ENCODE measurements at regions not wholly inside any gene's neighbourhood (a gene's known extent, or its start where the extent isn't known, plus 50 kb on each side); places are given as distances from the start of the nearest gene placed in this dataset.

GRCh38 chrX:104325213-104325585 lies 70.5 kb upstream of the ESX1 start:
- Histone ChIP-seq H3K4me3 (ENCODE audit: low read length) (no peak overlapping the region), H3K9ac (ENCODE audit: extremely low read depth, low read length, poor library complexity, severe bottlenecking) (no peak overlapping the region), H3K36me3 (ENCODE audit: control insufficient read depth, insufficient read depth, low read length) (no peaks in the 10 kb centered on the region), H3K9me3 (ENCODE audit: control insufficient read depth, low read length) (no peaks in the 10 kb centered on the region), H3K27me3 (ENCODE audit: control insufficient read depth, insufficient read depth, low read length, poor library complexity, severe bottlenecking) (no peaks in the 10 kb centered on the region), H3K27ac (ENCODE audit: low read depth, low read length) (no peak overlapping the region), H3K4me1 (ENCODE audit: control insufficient read depth, insufficient read depth, low read length) (no peaks in the 10 kb centered on the region)
- Mint-ChIP-seq H3K27me3 (ENCODE audit: insufficient read depth) (no peaks in the 10 kb centered on the region), H3K36me3 (ENCODE audit: low read depth) (no peaks in the 10 kb centered on the region), H3K4me1 (no peaks in the 10 kb centered on the region), H3K9me3 (peaks cover 59% of the 10 kb centered on the region), H3K27ac (no peak overlapping the region), H3K4me3 (no peak overlapping the region)
- TF ChIP-seq, protein P1, sequence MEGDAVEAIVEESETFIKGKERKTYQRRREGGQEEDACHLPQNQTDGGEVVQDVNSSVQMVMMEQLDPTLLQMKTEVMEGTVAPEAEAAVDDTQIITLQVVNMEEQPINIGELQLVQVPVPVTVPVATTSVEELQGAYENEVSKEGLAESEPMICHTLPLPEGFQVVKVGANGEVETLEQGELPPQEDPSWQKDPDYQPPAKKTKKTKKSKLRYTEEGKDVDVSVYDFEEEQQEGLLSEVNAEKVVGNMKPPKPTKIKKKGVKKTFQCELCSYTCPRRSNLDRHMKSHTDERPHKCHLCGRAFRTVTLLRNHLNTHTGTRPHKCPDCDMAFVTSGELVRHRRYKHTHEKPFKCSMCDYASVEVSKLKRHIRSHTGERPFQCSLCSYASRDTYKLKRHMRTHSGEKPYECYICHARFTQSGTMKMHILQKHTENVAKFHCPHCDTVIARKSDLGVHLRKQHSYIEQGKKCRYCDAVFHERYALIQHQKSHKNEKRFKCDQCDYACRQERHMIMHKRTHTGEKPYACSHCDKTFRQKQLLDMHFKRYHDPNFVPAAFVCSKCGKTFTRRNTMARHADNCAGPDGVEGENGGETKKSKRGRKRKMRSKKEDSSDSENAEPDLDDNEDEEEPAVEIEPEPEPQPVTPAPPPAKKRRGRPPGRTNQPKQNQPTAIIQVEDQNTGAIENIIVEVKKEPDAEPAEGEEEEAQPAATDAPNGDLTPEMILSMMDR (conservative IDR thresholded peaks at IDR 0.05), result no peak
- 85% methylated on average over 3 of the region's 3 CpGs; no CpG with 5 or more reads in 1 of the 2 experiments for WGBS, 2 experiments (ENCODE audit: insufficient coverage in 1 of 2, insufficient read length in 1 of 2)
- DNase-seq, result no peak

- Histone ChIP-seq H3K4me3 (ENCODE audit: low read length) (no peak overlapping the region), H3K9ac (ENCODE audit: extremely low read depth, low read length, poor library complexity, severe bottlenecking) (no peak overlapping the region), H3K4me1 (ENCODE audit: control insufficient read depth, insufficient read depth, low read length) (no peaks in the 10 kb centered on the region), H3K9me3 (ENCODE audit: control insufficient read depth, low read length) (no peaks in the 10 kb centered on the region), H3K36me3 (ENCODE audit: control insufficient read depth, insufficient read depth, low read length) (no peaks in the 10 kb centered on the region), H3K27me3 (ENCODE audit: control insufficient read depth, insufficient read depth, low read length, poor library complexity, severe bottlenecking) (no peaks in the 10 kb centered on the region), H3K27ac (ENCODE audit: low read depth, low read length) (no peak overlapping the region)
- Mint-ChIP-seq H3K27ac (no peak overlapping the region), H3K27me3 (ENCODE audit: insufficient read depth) (no peaks in the 10 kb centered on the region), H3K4me3 (no peak overlapping the region), H3K4me1 (peaks cover 3% of the 10 kb centered on the region), H3K9me3 (peaks cover 59% of the 10 kb centered on the region), H3K36me3 (ENCODE audit: low read depth) (no peaks in the 10 kb centered on the region)
- TF ChIP-seq, protein P1 (conservative IDR thresholded peaks at IDR 0.05), result no peak
- WGBS, 2 experiments (ENCODE audit: insufficient coverage in 1 of 2, insufficient read length in 1 of 2), result 95 to 100% methylated on average over 1 to 6 of the region's 6 CpGs
- no peak for DNase-seq
Observed at GRCh38 chrX:104324461-104325212, 69.9 kb upstream of the ESX1 start.

DNA sequence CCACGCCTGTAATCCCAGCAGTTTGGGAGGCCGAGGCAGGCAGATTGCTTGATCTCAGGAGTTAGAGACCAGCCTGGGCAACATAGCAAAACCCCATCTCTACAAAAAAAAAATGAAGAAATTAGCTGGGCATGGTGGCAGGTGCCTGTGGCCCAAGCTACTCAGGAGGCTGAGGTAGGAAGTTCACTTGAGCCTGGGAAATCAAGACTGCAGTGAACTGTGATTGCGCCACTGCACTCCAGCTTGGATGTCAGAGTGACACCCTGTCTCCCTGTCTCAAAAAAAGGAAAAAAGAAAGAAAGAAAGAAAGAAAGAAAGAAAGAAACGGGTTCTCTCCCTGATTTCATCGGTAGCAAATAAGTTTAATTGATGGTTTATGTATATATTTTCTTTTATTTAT lies 64.6 kb upstream of the ESX1 start:
- no peaks in the 10 kb centered on the region for H3K36me3 Mint-ChIP-seq (ENCODE audit: low read depth)
- Histone ChIP-seq H3K4me1 (ENCODE audit: control insufficient read depth, insufficient read depth, low read length) (peaks cover 3% of the 10 kb centered on the region), H3K4me3 (ENCODE audit: low read length) (no peak overlapping the region), H3K27ac (ENCODE audit: low read depth, low read length) (no peak overlapping the region), H3K9me3 (ENCODE audit: control insufficient read depth, low read length) (no peaks in the 10 kb centered on the region), H3K27me3 (ENCODE audit: control insufficient read depth, insufficient read depth, low read length, poor library complexity, severe bottlenecking) (no peaks in the 10 kb centered on the region), H3K9ac (ENCODE audit: extremely low read depth, low read length, poor library complexity, severe bottlenecking) (no peak overlapping the region), H3K36me3 (ENCODE audit: control insufficient read depth, insufficient read depth, low read length) (no peaks in the 10 kb centered on the region)
- no peak overlapping the region for H3K4me3 Mint-ChIP-seq
- H3K27me3 Mint-ChIP-seq (ENCODE audit: insufficient read depth), result no peaks in the 10 kb centered on the region
- no peak for DNase-seq
- peaks cover 54% of the 10 kb centered on the region for H3K9me3 Mint-ChIP-seq
- TF ChIP-seq, protein P1 (conservative IDR thresholded peaks at IDR 0.05), result no peak
- peaks cover 19% of the 10 kb centered on the region for H3K4me1 Mint-ChIP-seq
- WGBS, 2 experiments (ENCODE audit: insufficient coverage in 1 of 2, insufficient read length in 1 of 2), result 97% methylated on average over 3 of the region's 5 CpGs; no CpG with 5 or more reads in 1 of the 2 experiments
- H3K27ac Mint-ChIP-seq, result no peak overlapping the region
